ENCODE measurements at regions not wholly inside any gene's neighbourhood (a gene's known extent, or its start where the extent isn't known, plus 50 kb on each side); places are given as distances from the start of the nearest gene placed in this dataset.

DNA sequence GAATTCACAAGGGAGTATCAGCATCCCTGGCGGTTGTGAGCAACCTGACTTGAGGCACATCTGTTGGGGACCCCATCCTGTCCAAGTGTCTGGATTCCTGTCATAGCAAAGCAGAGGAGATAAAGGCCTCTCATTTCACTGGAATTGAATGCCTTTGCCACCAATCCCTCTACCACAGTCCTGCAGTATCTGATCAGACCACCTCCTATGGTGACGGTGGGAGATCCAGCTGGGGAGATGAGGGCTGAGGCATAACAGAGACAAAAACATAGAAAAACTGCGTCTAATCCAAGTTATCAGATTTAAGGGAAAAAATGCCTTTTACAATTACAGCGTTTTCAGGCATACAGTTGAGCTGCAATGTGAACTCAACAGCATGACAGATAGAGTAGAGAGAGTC is 160.7 kb upstream of the TRPC7 start:
- intact Hi-C loops (cut with DNase I), result no loop called here
- no peak for DNase-seq

DNA sequence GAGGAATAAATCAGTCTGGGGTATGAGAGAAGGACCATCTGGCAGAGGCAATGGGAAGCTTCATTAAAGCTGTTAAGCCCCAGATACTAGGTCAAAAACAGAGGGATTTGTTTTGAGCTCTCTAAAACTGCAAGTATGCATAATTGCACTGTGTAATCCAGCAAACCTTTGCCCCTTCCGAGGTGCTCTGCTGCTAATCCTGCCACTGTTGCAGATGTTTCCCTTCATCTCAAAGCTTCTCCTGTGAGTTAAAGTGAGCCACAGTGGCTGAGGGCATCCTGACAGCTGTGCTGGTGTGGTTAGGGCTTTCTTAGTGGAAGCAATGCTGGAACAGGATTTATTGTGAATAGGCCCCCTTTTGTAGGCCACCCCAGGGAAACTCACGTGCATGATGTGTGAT is 160.3 kb upstream of the TRPC7 start:
- intact Hi-C loops (cut with DNase I), result no loop called here
- no peak for DNase-seq

DNA sequence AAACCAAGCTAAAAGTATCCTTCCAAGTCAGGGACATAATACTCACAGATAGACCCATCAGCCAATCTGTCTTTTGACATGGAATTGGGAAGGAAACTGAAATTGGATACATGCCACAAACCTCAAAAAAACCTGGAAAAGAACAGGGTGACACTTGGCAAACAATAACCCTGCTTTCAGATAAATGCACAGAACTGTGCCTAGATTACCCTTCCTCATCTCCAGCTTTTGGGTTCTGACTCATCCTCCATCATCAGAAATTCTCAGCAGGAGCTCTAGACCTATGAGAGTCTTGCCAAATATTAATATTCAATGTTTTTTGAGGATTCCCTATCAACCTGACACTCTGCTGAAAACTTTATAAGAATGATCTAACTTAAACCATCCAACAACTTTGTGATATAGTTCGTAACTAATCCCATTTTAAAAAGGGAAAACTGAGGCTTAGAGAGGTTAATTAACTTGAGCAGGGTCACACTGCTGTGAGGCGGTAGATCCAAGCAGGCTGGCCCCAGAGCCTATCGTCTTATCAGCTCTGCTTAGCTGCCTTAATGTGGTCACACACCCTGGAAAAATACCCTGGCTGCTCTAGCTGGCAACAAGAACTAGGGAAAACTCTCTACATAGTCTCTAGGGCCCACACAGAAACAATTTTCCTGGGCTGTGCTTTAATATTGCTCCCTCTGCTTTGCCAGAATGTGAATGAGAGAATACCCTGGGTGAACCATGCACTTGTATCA is 157.0 kb upstream of the TRPC7 start:
- no peak for DNase-seq
- intact Hi-C loops (cut with DNase I), result no loop called here

DNA sequence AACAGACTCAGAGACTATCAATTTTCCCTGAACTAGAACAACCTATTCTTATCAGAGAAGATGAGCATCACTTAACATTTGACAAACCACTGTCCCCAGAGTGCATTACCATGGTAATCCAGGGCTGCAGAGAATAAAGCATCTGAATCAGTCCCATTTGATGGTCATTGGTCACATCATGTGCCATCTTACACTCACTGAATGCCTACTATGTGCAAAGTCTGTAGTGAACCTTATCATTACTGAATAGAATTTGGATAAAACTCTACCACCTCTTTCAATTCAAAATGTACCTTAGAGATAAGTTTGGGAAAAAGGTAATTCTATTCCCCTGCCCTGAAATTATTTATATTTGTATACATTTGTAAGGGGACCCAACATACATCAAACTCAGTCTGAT is 156.4 kb upstream of the TRPC7 start:
- no peak for DNase-seq
- intact Hi-C loops (cut with DNase I), result no loop called here

DNA sequence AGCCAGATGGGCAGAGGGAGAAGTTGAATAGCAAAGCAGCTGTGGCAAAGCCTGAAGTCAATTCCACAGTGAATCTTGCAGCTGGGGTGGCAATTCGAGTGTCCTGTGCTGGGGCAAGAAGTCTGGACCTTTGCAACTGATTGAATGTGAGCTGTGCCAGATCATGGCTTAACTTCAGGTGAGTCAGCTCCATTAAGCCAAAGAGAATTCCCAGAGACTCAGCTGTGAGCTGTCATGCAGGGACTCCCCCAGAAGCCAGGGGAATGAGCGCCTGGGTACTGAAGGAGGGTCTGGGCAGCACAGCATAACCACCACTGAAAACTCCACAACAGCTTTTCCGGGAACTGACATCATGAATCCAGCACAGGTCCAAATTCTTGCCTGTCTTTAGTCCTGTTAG is 153.5 kb upstream of the TRPC7 start:
- DNase-seq, result no peak
- intact Hi-C loops (cut with DNase I), result no loop called here

DNA sequence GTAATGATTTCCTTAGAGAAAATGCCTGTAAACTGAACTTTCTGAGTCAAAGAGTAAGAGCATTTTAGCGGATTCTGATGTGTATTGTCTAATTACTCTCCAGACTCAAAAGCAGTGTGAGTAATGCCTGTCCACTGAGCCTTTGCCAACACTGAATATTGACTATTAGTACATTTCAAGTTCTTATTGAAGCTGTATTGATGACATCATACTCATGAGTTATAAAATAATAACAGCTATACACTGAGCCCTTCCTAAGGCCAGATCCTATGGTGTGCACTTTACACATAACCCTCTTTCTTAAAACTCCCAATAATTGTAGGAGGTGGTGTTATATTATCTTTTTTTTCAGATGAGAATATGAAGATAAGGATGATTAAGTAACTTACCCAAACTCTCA is 152.8 kb upstream of the TRPC7 start:
- no peak for DNase-seq
- intact Hi-C loops (cut with DNase I), result no loop called here

DNA sequence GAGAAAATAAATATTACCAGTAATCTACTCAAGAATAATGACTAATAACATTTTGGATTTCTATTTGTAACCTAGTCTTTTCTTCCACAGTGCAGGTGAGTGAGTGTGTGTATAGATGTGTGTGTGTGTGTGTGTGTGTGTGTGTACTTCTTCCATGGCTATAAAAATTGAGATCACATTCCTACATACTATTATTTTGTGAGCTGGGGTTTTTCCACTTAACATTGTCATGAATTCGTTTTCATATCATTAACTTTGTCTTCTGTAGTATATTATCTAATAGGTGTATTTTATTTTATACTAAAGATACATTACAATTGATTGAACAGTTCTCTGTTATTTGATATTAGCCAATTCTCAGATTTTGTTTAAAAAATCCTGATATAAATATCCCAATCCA is 152.4 kb upstream of the TRPC7 start:
- no peak for DNase-seq
- intact Hi-C loops (cut with DNase I), result no loop called here

DNA sequence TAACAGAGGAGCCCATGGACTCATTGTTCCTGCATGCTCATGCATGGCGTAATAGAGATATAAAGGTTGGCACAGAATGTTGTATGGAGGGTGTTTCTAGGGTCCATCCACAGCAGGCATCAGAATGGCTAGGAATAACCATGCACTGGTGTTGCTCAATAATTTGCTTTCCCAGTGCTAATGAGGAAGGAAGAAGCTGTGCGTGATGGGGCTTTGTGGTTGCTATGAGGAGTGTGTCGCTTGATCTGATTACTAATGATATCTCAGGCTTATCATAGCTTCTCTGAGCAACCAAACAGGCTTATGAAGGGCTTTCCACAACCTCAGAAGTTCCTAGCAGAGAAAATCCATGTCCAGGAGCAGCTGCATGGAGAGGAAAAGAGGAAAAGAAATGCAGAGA is 151.3 kb upstream of the TRPC7 start:
- intact Hi-C loops (cut with DNase I), result no loop called here
- DNase-seq, result no peak

DNA sequence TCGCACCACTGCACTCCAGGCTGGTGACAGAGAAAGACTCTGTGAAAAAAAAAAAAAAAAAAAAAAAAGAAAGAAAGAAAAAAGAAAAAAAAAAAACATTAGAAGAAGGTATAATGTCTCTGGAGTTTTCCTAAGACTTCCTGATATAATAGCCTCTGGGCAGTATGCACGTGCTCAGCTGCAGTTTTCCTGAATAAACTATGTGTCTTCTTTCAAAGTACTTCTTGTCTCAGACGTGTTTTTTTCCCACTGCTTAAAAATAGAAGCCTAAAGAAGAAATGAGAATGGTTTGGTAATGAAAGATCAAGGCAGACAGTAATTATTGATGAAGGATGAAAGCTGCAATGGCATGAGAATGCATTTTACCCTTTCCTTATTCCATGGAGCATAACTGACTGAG is 148.1 kb upstream of the TRPC7 start:
- DNase-seq, result no peak
- intact Hi-C loops (cut with DNase I), result no loop called here

DNA sequence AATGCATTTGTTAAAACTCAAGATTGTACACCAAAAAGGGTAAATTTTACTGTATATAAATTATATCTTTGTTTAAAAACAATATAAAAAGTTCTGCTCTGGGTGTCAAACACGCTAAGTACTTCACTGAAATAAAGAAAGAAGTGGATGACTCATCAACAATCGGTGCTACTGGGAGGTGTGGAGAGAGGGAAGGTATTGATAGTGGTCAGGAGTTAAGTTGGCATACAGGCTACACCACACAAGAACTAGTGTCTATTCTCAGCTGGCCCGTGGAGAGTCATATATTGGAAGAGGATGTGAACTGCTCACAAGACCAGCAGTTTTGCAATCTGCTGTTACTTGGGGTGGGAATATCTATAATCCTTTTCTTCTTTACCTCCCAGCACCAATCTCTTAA is 145.7 kb upstream of the TRPC7 start:
- intact Hi-C loops (cut with DNase I), result no loop called here
- no peak for DNase-seq

DNA sequence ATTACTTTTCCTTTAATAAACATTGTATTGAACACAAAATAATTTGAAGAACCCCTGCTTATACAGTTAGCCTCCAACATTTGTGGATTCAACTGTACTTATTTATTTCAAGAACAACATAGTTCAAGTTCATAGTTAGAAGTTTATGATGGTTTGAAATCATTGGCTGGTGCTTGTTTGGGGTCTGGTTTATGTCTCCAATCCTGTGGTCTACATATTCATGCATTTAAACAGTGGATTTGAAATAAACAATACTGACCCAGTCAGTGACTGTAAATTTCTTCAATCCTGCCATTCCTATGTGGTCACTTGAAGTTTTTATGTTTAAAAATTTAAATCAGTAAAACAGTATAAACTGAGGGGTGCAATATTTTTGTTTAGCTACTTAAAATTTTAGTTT is 145.1 kb upstream of the TRPC7 start:
- intact Hi-C loops (cut with DNase I), result no loop called here
- DNase-seq, result no peak

DNA sequence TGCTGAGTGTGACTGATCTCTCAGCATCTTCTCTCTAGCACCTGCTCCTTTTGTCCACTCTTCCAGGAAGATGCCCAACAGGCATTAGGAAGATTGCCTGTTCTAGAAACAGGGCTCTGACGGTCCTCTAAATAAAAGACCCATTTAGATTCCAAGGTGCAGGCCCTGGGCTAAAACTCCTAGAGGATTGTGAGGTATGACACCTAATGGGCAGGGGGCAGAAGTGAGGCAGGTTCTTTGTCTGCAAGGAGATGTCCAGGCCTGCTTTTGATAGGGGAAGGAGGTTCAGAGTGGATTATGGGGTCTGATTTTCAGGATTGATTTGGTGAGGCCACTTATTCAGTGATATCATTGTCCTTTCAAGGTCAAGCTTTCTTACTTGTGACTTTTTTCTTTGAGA is 140.8 kb upstream of the TRPC7 start:
- no peak for DNase-seq
- intact Hi-C loops (cut with DNase I), result no loop called here

DNA sequence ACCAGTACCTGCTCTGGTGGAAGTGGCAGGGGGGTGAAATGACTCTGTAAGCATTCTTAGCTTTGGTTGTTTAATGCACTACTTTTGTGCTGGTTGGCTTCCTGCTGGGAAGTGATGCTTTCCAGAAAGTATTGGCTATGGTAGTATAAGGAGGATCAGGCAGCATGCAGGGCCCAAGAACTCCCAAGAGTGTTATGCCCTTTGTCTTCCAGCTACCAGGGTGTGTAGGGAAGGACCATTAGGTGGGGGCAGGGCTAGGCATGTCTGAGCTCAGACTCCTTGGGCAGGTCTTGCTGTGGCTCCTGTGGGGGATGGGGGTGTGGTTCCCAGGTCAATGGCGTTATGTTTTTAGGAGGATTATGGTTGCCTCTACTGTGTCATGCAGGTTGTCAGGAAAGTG is 135.8 kb upstream of the TRPC7 start:
- no peak for DNase-seq
- intact Hi-C loops (cut with DNase I), result no loop called here

DNA sequence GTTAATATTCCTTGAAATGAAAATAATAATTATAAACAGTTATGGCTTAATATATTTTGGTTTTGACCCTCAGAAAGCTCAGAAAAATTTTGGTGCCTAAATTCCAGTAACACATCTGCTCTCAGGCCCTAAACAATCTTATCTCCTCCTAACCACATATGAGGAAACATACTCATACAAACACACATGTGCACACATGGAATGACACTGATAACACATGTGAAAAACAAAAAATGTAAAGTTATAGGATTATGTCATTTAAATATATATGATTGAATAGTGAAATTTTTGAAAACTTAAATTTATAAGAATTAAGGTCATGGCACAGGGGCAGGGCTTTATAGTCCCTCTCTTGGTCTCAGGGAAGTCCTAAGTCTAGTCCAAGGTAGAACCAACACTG is 127.2 kb upstream of the TRPC7 start:
- intact Hi-C loops (cut with DNase I), result no loop called here

DNA sequence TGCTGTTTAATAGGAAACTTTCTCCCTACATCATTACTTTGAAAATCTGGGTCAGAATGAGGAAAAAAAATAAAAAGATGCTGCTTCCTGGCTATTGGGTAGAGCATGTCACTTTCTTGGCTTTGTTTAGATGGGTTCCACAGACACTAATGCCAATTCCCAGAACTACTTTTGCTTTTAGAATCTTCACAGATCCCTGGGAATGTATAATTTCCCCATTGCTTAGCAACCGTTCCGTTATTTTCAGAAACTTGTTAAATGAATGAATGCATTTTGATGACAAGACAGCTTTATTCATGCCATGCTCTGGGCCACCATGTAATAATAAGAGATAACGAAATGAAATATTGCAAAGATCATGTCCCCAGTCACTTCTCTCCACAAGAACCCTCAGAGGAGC is 126.5 kb upstream of the TRPC7 start:
- no peak for DNase-seq
- intact Hi-C loops (cut with DNase I), result no loop called here

More for the DNA sequence above, 127.2 kb upstream of the TRPC7 start:
- DNase-seq, result no peak

DNA sequence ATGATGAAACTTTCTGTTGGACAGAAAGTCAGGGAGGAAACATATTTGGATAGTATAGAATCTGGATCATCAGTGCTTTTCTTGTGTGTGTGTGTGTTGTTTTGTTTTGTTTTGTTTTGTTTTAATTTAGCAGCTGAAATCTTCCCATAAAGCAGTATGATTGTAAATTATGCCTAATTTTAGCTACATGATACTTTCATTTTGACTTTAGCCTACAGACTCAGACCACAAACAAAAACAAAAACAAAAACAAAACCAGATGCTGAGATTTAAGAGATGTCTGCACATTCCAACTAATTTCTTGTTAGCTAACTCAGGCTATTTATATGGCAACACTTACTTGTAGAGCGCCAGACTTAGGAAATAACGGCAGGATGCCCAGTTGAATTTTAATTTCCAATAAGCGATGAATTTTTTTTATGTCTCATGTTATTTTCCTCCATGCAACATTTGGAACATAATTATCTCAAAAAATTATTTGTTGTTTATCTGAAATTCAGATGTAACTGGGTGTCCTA is 119.5 kb upstream of the TRPC7 start:
- DNase-seq, result no peak
- intact Hi-C loops (cut with DNase I), result no loop called here

DNA sequence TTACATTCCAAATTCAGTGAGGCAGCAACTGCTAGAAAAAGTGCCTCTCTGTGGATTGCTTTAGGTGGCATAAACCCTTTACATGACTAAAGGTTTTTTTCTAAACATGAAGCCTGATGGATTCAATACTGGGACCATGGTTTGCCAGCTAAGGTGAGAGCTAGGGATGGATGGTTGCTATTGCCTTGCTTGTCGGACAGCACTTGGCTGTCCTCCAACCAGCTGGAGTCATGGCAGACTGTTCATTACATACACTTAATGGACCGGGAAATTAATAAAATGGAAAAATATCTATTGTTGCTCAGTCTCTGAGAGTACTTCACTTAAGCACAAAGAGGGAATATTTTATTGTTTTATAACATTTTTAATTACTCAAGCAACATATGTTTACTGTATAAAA is 116.9 kb upstream of the TRPC7 start:
- intact Hi-C loops (cut with DNase I), result no loop called here
- no peak for DNase-seq

DNA sequence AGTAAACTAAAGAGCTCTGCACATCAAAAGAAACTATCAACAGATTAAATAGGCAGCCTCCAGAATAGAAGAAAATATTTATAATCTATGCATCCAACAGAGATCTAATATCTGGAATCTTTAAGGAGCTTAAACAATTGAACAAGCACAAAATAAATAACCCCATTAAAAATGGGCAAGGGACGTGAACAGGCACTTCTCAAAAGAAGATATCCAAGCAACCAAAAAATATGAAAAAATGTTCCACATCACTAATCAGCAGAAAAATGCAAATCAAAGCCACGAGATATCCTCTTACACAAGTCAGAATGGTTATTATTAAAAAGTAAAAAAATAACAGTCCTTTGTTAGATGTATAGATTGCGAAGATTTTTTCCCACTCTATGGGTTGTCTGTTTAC is 109.1 kb upstream of the TRPC7 start:
- intact Hi-C loops (cut with DNase I), result no loop called here
- no peak for DNase-seq

DNA sequence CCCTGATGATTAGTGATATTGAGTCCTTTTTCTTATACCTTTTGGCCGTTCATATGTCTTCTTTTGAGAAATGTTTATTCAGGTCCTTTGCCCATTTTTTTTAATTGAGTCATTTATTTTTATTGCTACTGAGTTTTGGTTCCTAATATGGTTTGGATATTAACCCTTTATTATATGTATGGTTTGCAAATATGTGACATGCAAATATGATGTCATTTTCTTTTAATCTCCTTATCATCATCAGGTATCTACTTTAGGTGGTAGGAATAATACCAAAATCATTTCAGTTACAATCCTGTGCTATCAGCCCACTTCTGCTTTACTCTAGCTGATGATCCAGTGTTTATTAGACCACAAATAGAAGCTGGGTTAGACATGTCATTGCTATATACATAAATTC is 102.3 kb upstream of the TRPC7 start:
- DNase-seq, result no peak
- intact Hi-C loops (cut with DNase I), result no loop called here

DNA sequence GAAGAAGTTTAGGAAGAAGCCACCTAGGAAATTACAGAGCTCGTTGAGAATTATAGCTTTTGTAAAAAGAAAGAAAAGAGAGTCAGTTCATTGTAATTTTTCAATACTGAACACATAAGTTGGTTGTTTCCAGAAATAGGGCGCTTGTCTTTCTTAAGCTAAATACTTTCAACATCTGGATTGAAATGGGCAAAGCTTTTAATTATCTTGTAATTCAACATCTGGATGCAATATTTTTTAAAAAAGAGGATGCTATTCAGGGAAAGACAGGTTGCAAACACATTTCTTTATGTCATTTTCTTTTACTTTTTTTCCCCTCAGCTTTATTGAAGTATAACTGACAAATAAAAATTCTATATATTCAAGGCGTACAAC is 100.7 kb upstream of the TRPC7 start:
- DNase-seq, result no peak
- intact Hi-C loops (cut with DNase I), result no loop called here

DNA sequence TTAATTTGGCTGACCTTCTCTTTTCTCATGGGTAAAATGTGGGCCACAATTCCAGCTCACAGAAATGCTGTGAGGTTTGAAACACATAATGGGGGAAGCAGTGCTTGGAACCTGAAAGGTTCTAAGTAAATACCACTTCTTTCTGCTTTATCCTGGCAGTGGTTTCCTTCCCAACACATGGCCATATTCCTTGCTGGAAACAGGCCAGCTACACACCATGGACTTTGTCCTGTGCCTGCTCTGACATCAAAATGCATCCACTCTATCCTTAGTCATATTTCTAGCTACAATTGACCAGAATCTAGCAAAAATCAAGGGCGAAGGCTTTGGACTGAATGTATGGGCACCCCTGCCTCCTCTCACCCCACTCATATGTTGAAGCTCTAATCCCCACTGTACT is 93.1 kb upstream of the TRPC7 start:
- no peak for DNase-seq
- intact Hi-C loops (cut with DNase I), result no loop called here

Measured in head of caudate nucleus (tissue), 42 donors.